Activated CD8-positive, alpha-beta memory T cell treated with anti-CD3 and anti-CD28 coated beads, Interleukin-2, amount 50 U/mL, for 4 hours (primary cell): ENCODE measurements at regions not wholly inside any gene's neighbourhood (a gene's known extent, or its start where the extent isn't known, plus 50 kb on each side); places are given as distances from the start of the nearest gene placed in this dataset.

Experiments used
- DNase-seq: peaks from one replicate; pipeline ENCODE4 v3.0.0-alpha.2; 2020

GRCh38 chr12:87930033-87930432 lies 99.2 kb downstream of the C12orf50 start:
- no peak for DNase-seq

- DNase-seq, result no peak
Measured at GRCh38 chr12:87929346-87929745, 99.9 kb downstream of the C12orf50 start.

DNA sequence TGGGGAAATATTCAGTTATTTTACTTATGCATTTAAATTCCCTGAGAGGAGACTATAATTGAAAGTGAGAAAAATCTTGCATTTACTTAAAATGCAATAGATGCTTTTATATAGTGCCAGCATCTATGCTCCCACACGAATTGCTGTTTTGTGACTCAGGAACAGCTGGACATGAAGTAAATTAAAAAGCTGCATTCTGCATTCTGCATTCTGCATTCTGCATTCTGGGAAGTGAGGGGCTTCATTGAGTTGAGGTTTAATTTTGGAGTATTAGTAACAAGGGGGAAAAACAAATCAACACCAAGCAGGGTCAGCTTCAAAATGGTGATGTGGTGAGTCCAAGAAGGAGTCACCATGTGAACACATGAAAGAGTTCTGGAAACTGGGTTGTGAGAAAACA lies 101.2 kb downstream of the C12orf50 start:
- no peak for DNase-seq

- no peak for DNase-seq
Measured at GRCh38 chr12:87925021-87925420, 104.2 kb downstream of the C12orf50 start.

DNA sequence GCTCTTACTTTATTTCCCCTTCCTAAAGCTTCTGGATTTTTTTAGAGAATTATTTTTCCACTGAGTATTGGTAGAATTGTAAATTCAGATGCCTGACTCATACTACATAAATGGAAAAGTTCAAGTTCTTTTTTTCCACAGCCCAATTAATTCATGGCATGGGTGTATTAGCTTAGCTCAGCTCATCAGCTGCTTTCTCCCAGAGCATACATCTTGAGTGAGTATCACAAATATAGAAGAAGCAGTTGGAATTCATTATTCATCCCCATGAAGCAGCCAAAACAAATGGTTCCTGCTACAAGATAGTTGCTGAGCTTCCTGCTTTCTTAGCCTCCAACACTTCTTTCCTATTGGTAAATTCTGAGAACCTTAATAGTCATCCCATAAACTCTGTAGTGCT lies 105.1 kb downstream of the C12orf50 start:
- no peak for DNase-seq

DNA sequence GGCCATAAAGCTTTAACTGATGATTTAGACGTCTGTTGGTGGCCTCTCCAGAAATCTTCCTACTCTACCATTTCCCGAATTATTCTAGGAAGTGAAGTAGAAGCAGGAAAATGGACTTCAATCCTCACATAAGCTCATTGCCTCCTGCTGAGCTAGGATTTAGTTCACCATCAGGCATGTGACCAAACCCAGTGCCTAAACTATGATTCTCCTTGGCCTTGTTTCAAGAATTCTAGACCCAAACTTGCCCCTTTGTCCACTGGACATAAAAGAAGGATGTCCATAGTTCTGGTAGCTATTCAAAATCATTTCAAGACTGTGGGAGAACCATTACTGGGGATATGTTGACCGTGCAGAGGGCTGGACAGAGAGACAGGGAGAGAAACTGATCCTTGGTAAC lies 105.8 kb downstream of the C12orf50 start:
- no peak for DNase-seq

DNA sequence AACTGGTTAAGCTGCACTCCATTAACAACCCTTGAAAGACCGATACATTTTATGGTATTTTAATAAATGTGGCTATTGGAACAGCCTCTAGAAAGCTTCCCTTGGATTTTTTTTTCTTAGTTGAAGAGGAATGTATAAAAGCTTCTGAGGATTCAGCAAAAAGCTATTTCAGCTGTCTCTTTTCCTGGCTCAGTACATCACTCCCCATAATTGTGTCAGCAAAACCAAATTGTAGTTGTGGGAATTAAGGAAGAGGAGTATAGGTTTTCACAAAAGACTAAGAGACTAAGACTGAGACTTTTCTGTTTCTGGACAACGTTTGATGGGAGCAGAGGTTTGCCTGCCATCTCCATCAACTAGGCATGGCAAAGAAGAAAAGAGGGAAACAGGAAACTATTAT lies 106.5 kb downstream of the C12orf50 start:
- DNase-seq, result no peak

DNA sequence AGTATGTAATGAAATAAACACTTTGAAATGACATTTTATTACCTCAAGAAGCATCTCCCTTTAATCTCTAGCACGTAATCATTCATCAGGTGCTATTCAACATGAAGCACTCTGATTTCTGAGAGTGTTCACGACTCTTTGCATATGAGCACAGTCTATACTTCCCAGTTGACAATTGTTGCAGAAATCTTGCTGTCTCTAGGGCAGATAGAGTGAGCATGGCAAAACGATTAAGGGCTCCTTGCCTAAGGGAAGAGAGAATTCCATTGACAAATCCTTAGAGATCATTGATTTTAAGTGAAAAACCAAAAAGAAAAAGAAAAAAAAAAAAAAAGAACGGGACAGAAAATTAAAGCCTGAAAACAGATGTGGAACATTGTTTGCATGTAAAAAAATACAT lies 107.6 kb downstream of the C12orf50 start:
- DNase-seq, result no peak

DNA sequence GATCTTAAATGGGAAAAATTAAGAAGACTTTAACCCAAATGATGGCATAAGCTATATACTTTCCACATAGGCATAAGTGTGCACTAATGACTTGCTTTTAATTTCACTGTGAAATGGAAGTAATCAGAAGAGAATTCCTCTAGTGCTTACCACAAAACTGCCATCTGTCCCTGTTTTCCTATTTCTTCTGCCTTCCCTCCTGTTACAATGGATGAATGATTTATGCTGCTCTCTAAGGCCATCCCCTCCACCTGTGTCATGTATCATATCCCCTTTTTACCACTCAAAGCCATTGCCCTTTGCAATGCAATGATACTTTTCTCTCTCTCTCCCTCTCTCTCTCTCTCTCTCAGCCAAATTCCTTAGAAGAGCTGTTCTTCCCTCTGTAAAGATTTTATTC lies 109.1 kb downstream of the C12orf50 start:
- DNase-seq, result no peak

GRCh38 chr12:87901457-87901856 lies 127.7 kb downstream of the C12orf50 start:
- no peak for DNase-seq

DNA sequence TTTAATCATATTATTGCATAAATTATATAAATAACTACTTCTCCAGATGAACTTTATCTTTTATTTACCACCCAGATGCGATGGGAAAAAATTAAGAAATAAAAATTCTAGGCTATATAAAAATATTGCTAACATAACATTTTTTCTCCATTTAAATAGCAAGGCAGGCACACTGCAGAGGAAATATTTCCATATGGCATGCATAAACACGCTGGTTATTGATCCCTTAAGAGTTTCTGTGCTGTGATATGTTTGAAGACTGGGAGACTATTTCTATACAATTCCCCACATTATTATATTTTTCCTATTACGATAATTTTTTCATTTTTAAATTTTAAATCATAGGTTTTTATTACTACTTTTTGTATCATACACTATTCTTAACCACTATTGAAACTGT lies 131.5 kb downstream of the C12orf50 start:
- DNase-seq, result no peak

- no peak for DNase-seq
Measured at GRCh38 chr12:87883806-87884205, 145.4 kb downstream of the C12orf50 start.

- DNase-seq, result no peak
Measured at GRCh38 chr12:87879141-87879540, 150.1 kb downstream of the C12orf50 start.

DNA sequence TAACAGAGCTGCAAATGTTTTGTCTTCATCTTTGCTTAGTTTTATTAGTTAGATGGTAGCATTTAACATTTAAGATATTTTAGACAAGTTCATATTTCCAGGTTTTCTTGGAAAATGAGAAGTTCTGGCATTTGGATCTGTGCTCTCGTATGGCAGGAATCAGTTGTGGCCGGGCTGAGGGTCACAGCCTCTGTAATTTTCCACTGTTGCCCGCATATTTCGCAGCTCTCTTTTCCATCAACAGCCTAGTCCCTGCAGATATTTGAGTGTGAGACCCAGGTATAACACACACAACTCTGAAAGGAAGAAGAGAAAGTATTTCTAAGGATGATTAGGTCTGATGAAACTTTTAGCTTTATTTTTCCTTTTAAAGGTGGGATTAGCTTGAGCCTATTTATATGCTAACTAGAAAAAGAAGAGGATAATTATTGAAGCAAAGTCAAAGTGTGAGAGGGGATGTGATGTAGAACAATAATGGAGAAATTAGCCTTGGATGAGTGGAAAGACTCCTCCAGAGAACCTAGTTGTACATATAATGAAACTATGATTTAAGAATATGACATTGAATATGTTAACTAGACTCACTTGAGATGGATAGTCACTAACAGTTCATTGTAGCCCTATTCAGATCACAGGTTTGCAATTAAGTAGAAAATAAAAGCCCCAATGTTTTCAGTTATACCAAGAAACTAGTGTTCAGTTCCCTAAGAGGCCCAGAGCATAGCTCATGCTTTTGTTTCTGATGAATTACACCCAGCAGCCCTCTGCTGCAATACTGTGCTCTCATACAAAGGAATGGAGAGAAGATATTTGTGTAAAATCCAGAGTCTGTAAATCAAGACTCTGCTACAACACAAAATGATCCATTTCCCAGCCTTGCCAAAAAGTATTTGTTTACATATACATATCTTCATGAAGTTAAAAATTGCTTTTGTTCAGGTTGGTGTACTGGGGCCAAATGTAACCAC lies 158.4 kb downstream of the C12orf50 start:
- no peak for DNase-seq

- DNase-seq, result no peak
Measured at GRCh38 chr12:87870061-87870460, 159.1 kb downstream of the C12orf50 start.

GRCh38 chr12:87866578-87867292 lies 162.5 kb downstream of the C12orf50 start:
- no peak for DNase-seq

DNA sequence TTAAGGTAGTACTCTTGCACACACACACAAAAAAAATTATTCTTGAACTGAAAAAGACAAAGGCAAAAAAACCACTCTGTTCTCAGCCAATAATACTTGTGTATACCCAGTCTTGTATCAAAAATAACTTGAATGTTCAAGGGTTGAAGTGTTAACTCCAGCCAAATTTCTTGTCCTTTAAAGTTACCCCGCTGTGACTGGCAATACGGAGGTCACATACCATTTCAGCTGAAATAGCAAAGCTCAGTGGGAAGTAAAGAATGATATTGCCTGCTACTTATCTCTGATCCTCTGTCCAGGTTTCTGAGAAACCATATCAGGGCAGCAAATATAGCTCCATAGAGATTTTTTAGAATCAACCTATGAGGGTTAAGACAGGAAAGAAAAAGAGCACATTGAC lies 167.4 kb downstream of the C12orf50 start:
- DNase-seq, result no peak

DNA sequence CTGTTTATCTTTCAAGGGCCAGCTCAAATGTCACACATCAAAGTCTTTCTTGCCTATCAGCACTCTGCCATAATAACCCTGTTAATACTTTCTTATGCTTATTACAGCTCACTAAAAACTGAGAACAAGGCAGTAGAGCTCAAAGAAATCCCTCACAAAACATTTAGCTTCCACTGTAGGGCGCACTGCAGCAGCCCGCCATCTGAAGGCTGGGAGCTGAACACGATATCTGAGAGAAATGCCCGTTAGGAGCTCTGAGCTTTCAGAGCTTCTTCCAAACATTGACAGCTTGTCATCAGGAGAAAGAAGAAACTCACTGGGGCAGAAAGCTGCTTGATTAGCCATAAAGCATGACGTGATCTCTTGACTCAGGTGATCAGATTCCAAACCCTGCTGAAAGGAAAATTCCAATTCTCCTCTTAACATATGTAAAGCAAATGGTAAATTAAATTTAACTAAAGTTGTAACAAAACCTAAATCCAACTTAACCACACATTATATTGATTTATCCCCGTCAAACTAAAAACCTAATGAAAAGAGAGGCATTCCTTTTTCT lies 175.7 kb downstream of the C12orf50 start:
- no peak for DNase-seq

- no peak for DNase-seq
Measured at GRCh38 chr12:87849074-87849473, 180.1 kb downstream of the C12orf50 start.

DNA sequence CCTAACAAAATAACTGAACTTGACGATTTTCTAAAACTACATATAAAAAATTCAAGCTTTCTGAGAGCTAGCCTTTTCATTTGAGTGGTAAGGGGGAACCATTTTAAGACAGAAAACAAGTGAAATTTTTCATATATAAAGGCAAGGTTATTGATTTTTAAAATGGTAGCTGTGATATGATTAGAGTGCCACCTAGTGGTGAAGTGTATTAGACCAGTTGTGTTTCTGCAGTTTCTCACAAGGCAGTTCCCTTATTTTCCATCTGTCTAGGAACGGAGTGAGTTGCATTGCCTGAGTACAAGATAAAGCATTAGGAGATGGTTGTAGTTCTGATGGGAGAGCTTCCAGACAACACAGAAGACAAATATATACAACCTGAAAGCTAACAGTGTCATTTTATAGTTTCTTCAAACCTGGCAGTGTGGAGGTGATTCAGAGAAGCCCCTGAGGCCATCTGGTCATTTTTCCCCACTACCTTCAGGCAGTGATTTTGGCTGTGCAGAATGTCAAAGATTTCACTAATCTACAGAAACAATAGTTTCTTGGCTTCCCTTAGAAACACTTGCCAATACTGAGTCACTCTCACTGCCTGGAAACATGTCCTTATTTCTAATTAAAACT lies 180.8 kb downstream of the C12orf50 start:
- no peak for DNase-seq

DNA sequence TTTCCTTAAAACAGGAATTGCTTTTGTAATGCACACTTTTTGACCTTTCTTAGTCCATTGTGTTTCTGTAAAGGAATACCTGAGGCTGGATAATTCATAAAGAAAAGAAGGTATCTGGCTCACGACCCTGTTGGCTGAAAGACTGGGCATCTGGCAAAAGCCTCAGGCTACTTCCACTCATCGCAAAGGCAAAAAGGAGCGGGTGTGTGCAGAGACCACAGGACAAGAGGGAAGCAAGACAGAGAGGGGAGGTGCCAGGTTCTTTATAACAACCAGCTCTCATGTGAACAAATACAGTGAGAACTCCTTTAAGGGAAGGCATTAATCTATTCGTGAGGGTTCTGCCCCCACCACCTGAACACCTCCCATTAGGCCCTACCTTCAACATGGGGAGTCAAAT lies 182.1 kb downstream of the C12orf50 start:
- DNase-seq, result no peak

DNA sequence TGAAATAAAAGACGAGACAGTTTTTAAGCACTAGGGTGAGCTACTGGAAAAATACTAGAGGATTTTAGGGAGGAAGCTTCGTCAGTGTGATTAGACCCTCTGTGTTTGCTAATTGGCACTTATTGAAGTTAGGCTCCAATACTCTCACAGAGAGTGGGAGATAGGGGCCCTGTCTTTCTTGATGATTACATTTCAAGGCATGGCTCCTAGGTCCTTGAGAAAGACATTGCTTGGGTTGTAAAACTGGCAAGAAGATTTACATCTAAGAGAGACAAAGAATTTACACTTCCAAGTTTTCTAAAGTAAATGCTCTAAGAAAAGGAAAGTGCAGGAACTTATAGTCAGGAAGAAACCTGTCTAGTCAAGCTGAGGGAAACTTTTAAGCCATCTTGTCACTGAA lies 183.2 kb downstream of the C12orf50 start:
- no peak for DNase-seq

GRCh38 chr12:87841935-87842334 lies 187.3 kb downstream of the C12orf50 start:
- no peak for DNase-seq
